Osteoblast (primary cell): ENCODE measurements at regions not wholly inside any gene's neighbourhood (a gene's known extent, or its start where the extent isn't known, plus 50 kb on each side); places are given as distances from the start of the nearest gene placed in this dataset.
"Not testable (repeated sequence)": the region's sequence is repeated elsewhere in the genome, so short reads cannot be mapped to it uniquely, and the experiment has no call there.

Source experiments
- DNase-seq: peaks from one replicate; pipeline ENCODE4 v3.0.0; 2011; ENCODE audit warnings: low spot score, mixed read lengths; ENCODE audit not compliant: insufficient read length; ENCODE audit errors: missing footprints
- H2AFZ ChIP-seq: 2 replicates; pipeline ENCODE4 v1.6.0; 2011; ENCODE audit warnings: mild to moderate bottlenecking, low read length
- H3K27ac ChIP-seq: 2 replicates; pipeline ENCODE4 v1.5.1; 2011; ENCODE audit warnings: mild to moderate bottlenecking, low read depth, low read length, moderate library complexity
- H3K27me3 ChIP-seq: 2 replicates; pipeline ENCODE4 v1.6.0; 2012; ENCODE audit warnings: mild to moderate bottlenecking, control low read depth, inconsistent platforms, low read length, moderate library complexity; ENCODE audit not compliant: insufficient read depth
- H3K36me3 ChIP-seq: 2 replicates; pipeline ENCODE4 v1.5.1; 2011; ENCODE audit warnings: mild to moderate bottlenecking, low read length, control low read depth, moderate library complexity; ENCODE audit not compliant: insufficient read depth
- H3K4me1 ChIP-seq: 2 replicates; pipeline ENCODE4 v1.5.1; 2011; ENCODE audit warnings: mild to moderate bottlenecking, low read length, control low read depth, moderate library complexity; ENCODE audit not compliant: insufficient read depth
- H3K4me2 ChIP-seq: 2 replicates; pipeline ENCODE4 v1.6.0; 2011; ENCODE audit warnings: mild to moderate bottlenecking, low read length; ENCODE audit not compliant: insufficient read depth
- H3K4me3 ChIP-seq: fragments of 200-600 bp; sonication (generic); 3 replicates; pipeline ENCODE4 v1.5.1; 2012; ENCODE audit warnings: mild to moderate bottlenecking, low read length, inconsistent platforms; ENCODE audit not compliant: insufficient read depth
- H3K79me2 ChIP-seq: 2 replicates; pipeline ENCODE4 v1.6.0; 2012; ENCODE audit warnings: mild to moderate bottlenecking, low read length, control low read depth, inconsistent platforms; ENCODE audit not compliant: insufficient read depth
- H3K9me3 ChIP-seq: 2 replicates; pipeline ENCODE4 v1.5.1; 2011; ENCODE audit warnings: low read depth, low read length, control low read depth
- H4K20me1 ChIP-seq: 2 replicates; pipeline ENCODE4 v1.6.0; 2012; ENCODE audit warnings: mild to moderate bottlenecking, low read length, control low read depth; ENCODE audit not compliant: insufficient read depth
- TF ChIP-seq, protein P1 (sequence below): IDR thresholded peaks from 2 replicates; pipeline ENCODE4 v1.5.1; 2011; ENCODE audit warnings: mild to moderate bottlenecking, low read depth, low read length, moderate library complexity; ENCODE audit errors: extremely low read depth

DNA sequence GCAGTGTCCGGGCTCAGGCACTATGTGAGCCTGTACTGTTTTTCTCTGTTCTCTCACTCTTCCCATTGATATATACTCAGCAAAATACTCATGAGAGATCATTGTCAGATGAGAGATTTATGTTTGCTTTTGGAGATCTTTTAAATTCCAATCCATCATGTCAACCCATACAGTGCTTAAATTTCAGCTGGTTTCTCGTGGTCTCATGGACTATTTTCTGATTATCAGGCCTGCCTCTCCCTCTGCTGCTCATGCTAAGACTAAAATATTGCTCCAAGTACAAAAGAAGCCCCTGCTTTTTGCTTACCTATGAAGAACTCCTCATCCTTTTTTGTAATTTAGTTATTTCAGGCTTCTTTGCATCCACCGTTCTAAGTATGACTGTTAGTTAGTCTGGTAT, 547.2 kb downstream of the KCNJ2 start:
- no peak overlapping the region for H3K4me3 ChIP-seq
- H2AFZ ChIP-seq: no peak overlapping the region
- H3K9me3 ChIP-seq: no peaks in the 10 kb centered on the region
- H3K79me2 ChIP-seq: no peaks in the 10 kb centered on the region
- no peak overlapping the region for H3K27ac ChIP-seq
- H3K4me1 ChIP-seq: no peaks in the 10 kb centered on the region
- H4K20me1 ChIP-seq: no peaks in the 10 kb centered on the region
- H3K4me2 ChIP-seq: no peak overlapping the region
- TF ChIP-seq, protein P1, sequence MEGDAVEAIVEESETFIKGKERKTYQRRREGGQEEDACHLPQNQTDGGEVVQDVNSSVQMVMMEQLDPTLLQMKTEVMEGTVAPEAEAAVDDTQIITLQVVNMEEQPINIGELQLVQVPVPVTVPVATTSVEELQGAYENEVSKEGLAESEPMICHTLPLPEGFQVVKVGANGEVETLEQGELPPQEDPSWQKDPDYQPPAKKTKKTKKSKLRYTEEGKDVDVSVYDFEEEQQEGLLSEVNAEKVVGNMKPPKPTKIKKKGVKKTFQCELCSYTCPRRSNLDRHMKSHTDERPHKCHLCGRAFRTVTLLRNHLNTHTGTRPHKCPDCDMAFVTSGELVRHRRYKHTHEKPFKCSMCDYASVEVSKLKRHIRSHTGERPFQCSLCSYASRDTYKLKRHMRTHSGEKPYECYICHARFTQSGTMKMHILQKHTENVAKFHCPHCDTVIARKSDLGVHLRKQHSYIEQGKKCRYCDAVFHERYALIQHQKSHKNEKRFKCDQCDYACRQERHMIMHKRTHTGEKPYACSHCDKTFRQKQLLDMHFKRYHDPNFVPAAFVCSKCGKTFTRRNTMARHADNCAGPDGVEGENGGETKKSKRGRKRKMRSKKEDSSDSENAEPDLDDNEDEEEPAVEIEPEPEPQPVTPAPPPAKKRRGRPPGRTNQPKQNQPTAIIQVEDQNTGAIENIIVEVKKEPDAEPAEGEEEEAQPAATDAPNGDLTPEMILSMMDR: no peak
- no peak for DNase-seq
- H3K27me3 ChIP-seq: no peaks in the 10 kb centered on the region
- H3K36me3 ChIP-seq: no peaks in the 10 kb centered on the region

DNA sequence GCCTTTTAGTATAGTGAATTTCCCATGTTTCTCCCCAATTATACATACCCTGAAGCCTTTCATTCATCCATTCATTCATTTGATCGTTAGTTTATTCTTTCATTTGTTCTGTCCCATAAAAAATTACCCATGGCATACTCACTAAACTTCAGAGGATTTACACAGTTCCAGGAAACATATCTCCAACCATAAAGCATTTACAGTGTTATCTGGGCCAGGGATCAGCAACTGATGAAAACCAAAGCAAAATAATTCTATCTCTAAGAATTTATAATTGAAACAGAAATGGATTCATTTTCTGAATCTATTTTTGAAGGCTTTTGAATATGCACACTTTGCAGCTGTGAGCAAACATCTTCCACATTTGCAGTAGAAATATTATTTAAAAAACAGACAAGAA, 547.7 kb downstream of the KCNJ2 start:
- H3K27ac ChIP-seq: no peak overlapping the region
- no peak overlapping the region for H3K4me2 ChIP-seq
- no peaks in the 10 kb centered on the region for H3K4me1 ChIP-seq
- no peaks in the 10 kb centered on the region for H3K79me2 ChIP-seq
- H3K9me3 ChIP-seq: no peaks in the 10 kb centered on the region
- no peaks in the 10 kb centered on the region for H4K20me1 ChIP-seq
- no peaks in the 10 kb centered on the region for H3K27me3 ChIP-seq
- no peak overlapping the region for H2AFZ ChIP-seq
- H3K4me3 ChIP-seq: no peak overlapping the region
- H3K36me3 ChIP-seq: no peaks in the 10 kb centered on the region
- no peak for DNase-seq
- TF ChIP-seq, protein P1: no peak

DNA sequence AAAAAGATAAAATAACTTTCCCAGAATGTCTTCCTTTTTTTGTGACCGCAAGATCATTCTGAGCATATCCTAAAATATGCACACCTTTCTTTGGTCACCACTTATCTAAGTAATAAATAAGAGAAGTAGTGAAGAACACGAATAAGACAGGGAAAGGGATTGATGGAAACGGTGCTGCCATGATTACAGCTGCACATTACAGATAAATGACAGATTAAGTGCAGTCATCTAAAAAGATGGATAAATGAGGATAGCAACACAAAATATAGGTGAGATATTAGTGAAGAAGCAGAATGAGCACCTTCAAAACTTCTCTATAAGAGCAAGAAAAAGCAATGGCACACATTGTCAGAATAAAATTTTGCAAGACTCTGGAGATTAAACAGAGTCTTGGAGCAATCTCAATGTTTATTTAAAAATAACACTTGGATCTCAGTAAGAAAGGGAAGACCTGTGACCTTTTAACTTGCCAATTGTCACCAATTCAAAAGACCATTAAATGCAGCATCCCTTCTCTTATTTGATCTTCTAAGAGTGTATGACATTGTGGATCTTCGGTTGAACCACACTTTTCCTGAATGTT, 567.1 kb downstream of the KCNJ2 start:
- Histone ChIP-seq H2AFZ (no peak overlapping the region), H3K4me1 (no peaks in the 10 kb centered on the region), H4K20me1 (no peaks in the 10 kb centered on the region), H3K9me3 (no peaks in the 10 kb centered on the region), H3K4me3 (no peak overlapping the region), H3K4me2 (no peak overlapping the region), H3K79me2 (no peaks in the 10 kb centered on the region), H3K27ac (no peak overlapping the region), H3K36me3 (no peaks in the 10 kb centered on the region), H3K27me3 (no peaks in the 10 kb centered on the region)
- TF ChIP-seq, protein P1: no peak
- DNase-seq: no peak

DNA sequence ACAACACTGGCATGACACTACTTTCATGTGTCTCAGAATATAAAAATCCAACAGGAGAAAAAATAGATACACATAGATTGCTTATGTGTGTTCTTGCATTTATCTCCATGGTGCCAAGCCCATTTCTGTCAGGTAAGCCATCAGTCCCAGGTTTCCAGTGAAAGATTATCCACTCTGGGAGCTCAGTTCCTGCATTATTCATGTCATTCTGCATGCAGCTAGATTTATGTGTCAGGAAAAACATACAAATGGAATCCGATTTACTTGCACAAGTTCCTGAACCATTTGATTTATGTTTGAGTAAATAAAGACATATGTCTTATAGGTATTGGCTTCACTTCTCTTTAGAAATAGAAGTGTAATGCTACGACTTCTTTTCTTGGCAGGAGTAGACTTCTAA, 569.7 kb downstream of the KCNJ2 start:
- H3K4me3 ChIP-seq: no peak overlapping the region
- no peaks in the 10 kb centered on the region for H4K20me1 ChIP-seq
- no peaks in the 10 kb centered on the region for H3K27me3 ChIP-seq
- no peak overlapping the region for H3K4me2 ChIP-seq
- no peaks in the 10 kb centered on the region for H3K4me1 ChIP-seq
- no peak overlapping the region for H3K27ac ChIP-seq
- no peak for DNase-seq
- no peaks in the 10 kb centered on the region for H3K79me2 ChIP-seq
- TF ChIP-seq, protein P1: no peak
- no peaks in the 10 kb centered on the region for H3K9me3 ChIP-seq
- no peaks in the 10 kb centered on the region for H3K36me3 ChIP-seq
- H2AFZ ChIP-seq: no peak overlapping the region

DNA sequence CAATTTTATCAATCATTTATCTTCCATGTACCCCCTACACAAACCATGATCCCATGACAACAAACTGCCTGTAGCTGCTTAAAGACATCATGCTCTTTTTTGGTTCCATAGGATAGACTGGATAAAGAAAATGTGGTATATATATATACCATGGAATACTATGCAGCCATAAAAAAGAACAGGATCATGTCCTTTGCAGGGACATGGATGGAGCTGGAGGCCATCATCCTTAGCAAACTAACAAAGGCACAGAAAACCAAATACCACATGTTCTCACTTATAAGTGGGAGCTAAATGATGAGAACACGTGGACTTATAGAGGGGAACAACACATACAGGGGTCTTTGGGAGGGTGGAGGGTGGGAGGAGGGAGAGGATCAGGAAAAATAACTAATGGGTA, 577.2 kb downstream of the KCNJ2 start:
- H3K4me3 ChIP-seq, H3K27ac ChIP-seq: not testable (repeated sequence)

More for the DNA sequence above, 577.2 kb downstream of the KCNJ2 start:
- H3K4me2 ChIP-seq, H2AFZ ChIP-seq, DNase-seq, H3K36me3 ChIP-seq, H3K27me3 ChIP-seq, H3K79me2 ChIP-seq, H3K9me3 ChIP-seq, H4K20me1 ChIP-seq, H3K4me1 ChIP-seq: not testable (repeated sequence)
